Activated CD8-positive, alpha-beta T cell treated with anti-CD3 and anti-CD28 coated beads for 36 hours (primary cell): ENCODE measurements at regions not wholly inside any gene's neighbourhood (a gene's known extent, or its start where the extent isn't known, plus 50 kb on each side); places are given as distances from the start of the nearest gene placed in this dataset.

Experiments used
- ATAC-seq: fragments of 200-7000 bp; cut with Tn5 transposase; one replicate; pipeline ENCODE4 v1.10.0; 2021; ENCODE audit warnings: mild to moderate bottlenecking, moderate library complexity
- CTCF ChIA-PET: fragments of 350-600 bp; sonication (Branson Sonifier 250); formaldehyde crosslinking; loops from one replicate; lab custom pipeline; 2021; ENCODE audit warnings: antibody characterized with exemption; lab: Charles Lee
- POLR2A ChIA-PET: fragments of 350-600 bp; sonication (Branson Sonifier 250); formaldehyde crosslinking; loops from one replicate; lab custom pipeline; 2021; ENCODE audit warnings: antibody characterized with exemption; lab: Charles Lee
- DNase-seq: peaks from one replicate; pipeline ENCODE4 v3.0.0-alpha.2; 2020
- H3K27ac Mint-ChIP-seq: one replicate; pipeline ENCODE4 v1.8.0; 2021; ENCODE audit warnings: mild to moderate bottlenecking, mixed read lengths
- H3K27me3 Mint-ChIP-seq: one replicate; pipeline ENCODE4 v1.8.0; 2021; ENCODE audit warnings: mixed read lengths
- H3K36me3 Mint-ChIP-seq: one replicate; pipeline ENCODE4 v1.8.0; 2021; ENCODE audit warnings: low read depth, mixed read lengths
- H3K4me1 Mint-ChIP-seq: one replicate; pipeline ENCODE4 v1.8.0; 2021; ENCODE audit warnings: low read depth, mixed read lengths
- H3K4me3 Mint-ChIP-seq: one replicate; pipeline ENCODE4 v1.8.0; 2021; ENCODE audit warnings: mild to moderate bottlenecking, moderate library complexity, mixed read lengths
- H3K9me3 Mint-ChIP-seq: one replicate; pipeline ENCODE4 v1.8.0; 2021; ENCODE audit warnings: mixed read lengths
- intact Hi-C: fragments of 100-400 bp; cut with micrococcal nuclease; formaldehyde crosslinking; loops from one replicate; pipeline ENCODE4 v1.10.0; 2022
- TF ChIP-seq, protein P1 (sequence below): fragments of 200-600 bp; IDR thresholded peaks from one replicate; pipeline ENCODE4 v1.8.0; 2022; ENCODE audit warnings: antibody characterized with exemption, mild to moderate bottlenecking

DNA sequence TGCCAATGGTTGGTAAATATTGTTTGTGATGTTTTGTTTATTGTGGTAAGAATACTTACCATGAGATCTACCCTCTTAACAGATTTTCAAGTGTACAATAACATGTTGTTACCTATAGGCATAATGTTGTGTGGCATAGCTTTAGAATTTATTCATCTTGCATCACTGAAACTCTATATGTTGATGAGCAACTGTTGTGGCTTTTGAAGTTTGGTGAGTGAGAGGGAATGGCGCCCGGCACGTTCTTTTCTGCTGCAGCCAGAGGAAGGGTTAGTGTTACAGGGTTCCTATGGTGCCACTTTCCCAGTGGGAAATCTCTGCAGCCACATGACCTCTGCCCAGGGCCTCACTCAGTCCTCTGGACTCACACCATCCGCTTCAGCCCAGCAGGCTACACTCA, 342.5 kb upstream of the ADGRL2 start:
- H3K4me1 Mint-ChIP-seq: no peaks in the 10 kb centered on the region
- no peaks in the 10 kb centered on the region for H3K27me3 Mint-ChIP-seq
- POLR2A ChIA-PET: no interaction called here
- TF ChIP-seq, protein P1, sequence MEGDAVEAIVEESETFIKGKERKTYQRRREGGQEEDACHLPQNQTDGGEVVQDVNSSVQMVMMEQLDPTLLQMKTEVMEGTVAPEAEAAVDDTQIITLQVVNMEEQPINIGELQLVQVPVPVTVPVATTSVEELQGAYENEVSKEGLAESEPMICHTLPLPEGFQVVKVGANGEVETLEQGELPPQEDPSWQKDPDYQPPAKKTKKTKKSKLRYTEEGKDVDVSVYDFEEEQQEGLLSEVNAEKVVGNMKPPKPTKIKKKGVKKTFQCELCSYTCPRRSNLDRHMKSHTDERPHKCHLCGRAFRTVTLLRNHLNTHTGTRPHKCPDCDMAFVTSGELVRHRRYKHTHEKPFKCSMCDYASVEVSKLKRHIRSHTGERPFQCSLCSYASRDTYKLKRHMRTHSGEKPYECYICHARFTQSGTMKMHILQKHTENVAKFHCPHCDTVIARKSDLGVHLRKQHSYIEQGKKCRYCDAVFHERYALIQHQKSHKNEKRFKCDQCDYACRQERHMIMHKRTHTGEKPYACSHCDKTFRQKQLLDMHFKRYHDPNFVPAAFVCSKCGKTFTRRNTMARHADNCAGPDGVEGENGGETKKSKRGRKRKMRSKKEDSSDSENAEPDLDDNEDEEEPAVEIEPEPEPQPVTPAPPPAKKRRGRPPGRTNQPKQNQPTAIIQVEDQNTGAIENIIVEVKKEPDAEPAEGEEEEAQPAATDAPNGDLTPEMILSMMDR: no peak
- H3K9me3 Mint-ChIP-seq: no peaks in the 10 kb centered on the region
- CTCF ChIA-PET: no interaction called here
- DNase-seq (no peak), ATAC-seq (no peak)
- H3K4me3 Mint-ChIP-seq: no peak overlapping the region
- H3K27ac Mint-ChIP-seq: no peak overlapping the region
- H3K36me3 Mint-ChIP-seq: no peaks in the 10 kb centered on the region
- intact Hi-C loops: no loop called here

DNA sequence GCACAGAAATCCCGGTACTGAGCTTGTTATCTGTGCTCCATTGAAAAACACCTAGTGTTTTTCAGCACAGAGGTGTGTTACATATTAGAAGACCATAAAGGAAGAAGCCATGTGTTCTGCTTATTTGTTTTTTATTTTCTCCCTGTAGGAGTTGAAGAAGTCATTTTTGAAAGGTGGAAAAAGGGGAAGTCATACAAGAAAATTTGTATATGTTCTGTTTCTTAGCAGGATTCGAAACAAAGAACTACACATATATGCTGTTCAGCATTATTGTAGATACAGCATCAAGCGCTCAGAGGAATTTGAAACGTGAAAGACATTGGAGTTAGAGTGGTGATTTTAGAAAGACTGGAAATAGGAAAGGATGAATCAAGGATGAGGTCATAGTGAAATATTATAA, 345.3 kb upstream of the ADGRL2 start:
- Mint-ChIP-seq H3K9me3 (no peaks in the 10 kb centered on the region), H3K4me3 (no peak overlapping the region), H3K36me3 (no peaks in the 10 kb centered on the region), H3K27ac (no peak overlapping the region), H3K27me3 (no peaks in the 10 kb centered on the region), H3K4me1 (no peaks in the 10 kb centered on the region)
- intact Hi-C loops: no loop called here
- TF ChIP-seq, protein P1: no peak
- ATAC-seq: no peak
- ChIA-PET POLR2A (no interaction called here), CTCF (no interaction called here)
- DNase-seq: no peak

DNA sequence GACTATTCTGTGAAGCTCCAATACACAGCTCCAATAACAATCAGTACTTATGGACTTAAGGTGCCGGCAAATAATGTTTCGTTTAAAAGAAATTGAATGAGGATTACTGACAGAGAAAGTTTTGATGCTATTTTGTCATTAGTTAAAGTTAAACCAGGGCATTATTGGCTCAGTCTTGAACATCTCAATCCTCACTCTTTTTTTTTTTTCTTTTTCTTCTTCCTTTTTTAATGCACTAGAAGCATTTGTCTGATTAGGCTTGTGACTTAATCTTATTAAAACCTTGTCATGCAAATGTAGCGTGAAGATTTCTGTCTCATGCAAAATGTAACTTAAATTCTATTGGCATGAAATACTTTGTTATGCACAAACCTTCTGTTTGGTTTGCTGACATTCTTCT, 346.8 kb upstream of the ADGRL2 start:
- no peaks in the 10 kb centered on the region for H3K36me3 Mint-ChIP-seq
- no peak overlapping the region for H3K4me3 Mint-ChIP-seq
- intact Hi-C loops: no loop called here
- ChIA-PET POLR2A (no interaction called here), CTCF (no interaction called here)
- H3K27ac Mint-ChIP-seq: no peak overlapping the region
- no peaks in the 10 kb centered on the region for H3K27me3 Mint-ChIP-seq
- ATAC-seq: no peak
- no peak for DNase-seq
- H3K4me1 Mint-ChIP-seq: no peaks in the 10 kb centered on the region
- TF ChIP-seq, protein P1: no peak
- H3K9me3 Mint-ChIP-seq: no peaks in the 10 kb centered on the region

DNA sequence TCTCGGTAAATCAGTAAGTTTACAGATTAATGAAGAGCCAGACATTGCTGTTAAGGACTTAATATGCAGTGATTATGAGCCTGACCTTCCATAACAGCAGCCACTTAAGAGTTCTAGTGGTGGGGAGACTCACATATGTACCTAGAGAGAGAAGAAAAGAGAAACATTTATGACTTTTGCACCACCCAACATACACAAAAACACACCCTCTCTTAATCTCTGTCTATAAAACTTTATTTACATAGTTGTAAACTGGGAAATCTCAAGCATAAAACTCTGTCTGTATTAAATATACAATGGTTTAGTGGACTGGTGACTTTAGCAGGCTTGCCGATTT, 347.4 kb upstream of the ADGRL2 start:
- Mint-ChIP-seq H3K27ac (no peak overlapping the region), H3K36me3 (no peaks in the 10 kb centered on the region), H3K4me3 (no peak overlapping the region), H3K4me1 (no peaks in the 10 kb centered on the region), H3K27me3 (no peaks in the 10 kb centered on the region), H3K9me3 (no peaks in the 10 kb centered on the region)
- TF ChIP-seq, protein P1: no peak
- DNase-seq: no peak
- intact Hi-C loops: no loop called here
- ChIA-PET CTCF (no interaction called here), POLR2A (no interaction called here)
- no peak for ATAC-seq

DNA sequence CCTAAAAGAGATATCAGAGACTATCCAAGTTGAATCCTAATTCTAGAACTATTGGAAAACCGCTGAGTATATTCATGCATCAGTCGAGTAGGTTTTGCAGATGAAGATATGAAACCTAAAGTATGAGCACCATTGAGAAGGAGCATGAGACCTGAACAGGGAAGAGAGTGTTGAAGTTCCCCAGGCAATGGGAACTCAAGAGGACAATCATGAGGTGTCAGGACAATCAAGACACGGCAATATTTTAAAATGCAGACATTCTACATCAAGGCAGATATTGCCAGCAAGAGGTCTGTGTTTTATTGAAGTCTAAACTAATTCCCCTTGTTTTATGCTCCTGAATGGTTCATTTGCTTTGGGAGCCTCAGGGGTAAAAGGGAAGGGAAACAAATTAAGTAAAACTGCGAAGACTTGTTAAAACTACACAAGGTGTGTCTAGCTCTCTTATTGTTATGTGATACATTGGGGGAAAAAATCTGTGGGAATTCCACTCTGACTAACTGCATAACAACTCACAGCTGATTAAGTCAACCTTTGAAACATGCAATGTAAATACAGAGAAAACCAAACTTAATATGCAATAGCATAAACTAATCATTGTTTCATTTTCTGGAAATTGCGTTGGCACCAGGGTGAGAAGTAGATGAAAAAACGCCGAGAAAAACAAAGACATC, 347.9 kb upstream of the ADGRL2 start:
- no peak overlapping the region for H3K27ac Mint-ChIP-seq
- TF ChIP-seq, protein P1: no peak

More for the DNA sequence above, 347.9 kb upstream of the ADGRL2 start:
- POLR2A ChIA-PET: no interaction called here
- CTCF ChIA-PET: no interaction called here
- intact Hi-C loops: no loop called here
- ATAC-seq (no peak), DNase-seq (no peak)
- H3K4me1 Mint-ChIP-seq: no peaks in the 10 kb centered on the region
- H3K9me3 Mint-ChIP-seq: no peaks in the 10 kb centered on the region
- H3K27me3 Mint-ChIP-seq: no peaks in the 10 kb centered on the region
- no peaks in the 10 kb centered on the region for H3K36me3 Mint-ChIP-seq
- no peak overlapping the region for H3K4me3 Mint-ChIP-seq
